ENCODE measurements at regions not wholly inside any gene's neighbourhood (a gene's known extent, or its start where the extent isn't known, plus 50 kb on each side); places are given as distances from the start of the nearest gene placed in this dataset.

- H3K9me3 Mint-ChIP-seq, result peaks cover 9% of the 10 kb centered on the region
- H3K27ac Mint-ChIP-seq, result no peak overlapping the region
- H3K36me3 Mint-ChIP-seq (ENCODE audit: low read depth), result no peaks in the 10 kb centered on the region
- POLR2A ChIA-PET, result no interaction called here
- intact Hi-C loops (cut with micrococcal nuclease), result no loop called here
- ATAC-seq, result no peak
- TF ChIP-seq CTCF (IDR thresholded peaks at IDR 0.05), result no peak
- CTCF ChIA-PET, result interaction anchor here (1.2 kb wide), 1 partner anchor 12 kb away, joined by 3 read pairs; no protein-coding TSS in a partner anchor
- no peak for DNase-seq
- H3K4me3 Mint-ChIP-seq, result no peak overlapping the region
- H3K4me1 Mint-ChIP-seq (ENCODE audit: low read depth), result no peaks in the 10 kb centered on the region
- H3K27me3 Mint-ChIP-seq, result peaks cover 14% of the 10 kb centered on the region
These were observed 234.8 kb upstream of the RPL38 start for GRCh38 chr17:73968680-73969079.

- POLR2A ChIA-PET, result no interaction called here
- H3K27ac Mint-ChIP-seq, result no peak overlapping the region
- no peaks in the 10 kb centered on the region for H3K36me3 Mint-ChIP-seq (ENCODE audit: low read depth)
- H3K4me3 Mint-ChIP-seq, result no peak overlapping the region
- no peak for TF ChIP-seq CTCF (IDR thresholded peaks at IDR 0.05)
- DNase-seq (no peak), ATAC-seq (no peak)
- no peaks in the 10 kb centered on the region for H3K4me1 Mint-ChIP-seq (ENCODE audit: low read depth)
- CTCF ChIA-PET, result no interaction called here
- intact Hi-C loops (cut with micrococcal nuclease), result no loop called here
- H3K27me3 Mint-ChIP-seq, result peaks cover 14% of the 10 kb centered on the region
- peaks cover 8% of the 10 kb centered on the region for H3K9me3 Mint-ChIP-seq
These were observed 233.5 kb upstream of the RPL38 start for GRCh38 chr17:73969956-73970355.

GRCh38 chr17:73971127-73971526, 232.4 kb upstream of the RPL38 start:
- intact Hi-C loops (cut with micrococcal nuclease), result no loop called here

GRCh38 chr17:73972056-73972455, 231.4 kb upstream of the RPL38 start:
- Mint-ChIP-seq H3K27me3 (peaks cover 12% of the 10 kb centered on the region), H3K27ac (no peak overlapping the region), H3K9me3 (no peaks in the 10 kb centered on the region), H3K4me1 (ENCODE audit: low read depth) (no peaks in the 10 kb centered on the region), H3K4me3 (no peak overlapping the region), H3K36me3 (ENCODE audit: low read depth) (no peaks in the 10 kb centered on the region)
- ChIA-PET CTCF (interaction anchor here (0.7 kb wide), 1 partner anchor 118 kb away, joined by 3 read pairs; no protein-coding TSS in a partner anchor), POLR2A (no interaction called here)
- intact Hi-C loops (cut with micrococcal nuclease), result no loop called here
- TF ChIP-seq CTCF (IDR thresholded peaks at IDR 0.05), result no peak
- DNase-seq, result no peak
- ATAC-seq, result no peak

More at GRCh38 chr17:73971127-73971526, 232.4 kb upstream of the RPL38 start:
- no peak overlapping the region for H3K4me3 Mint-ChIP-seq
- ChIA-PET POLR2A (no interaction called here), CTCF (interaction anchor here (0.7 kb wide), 1 partner anchor 119 kb away, joined by 3 read pairs; no protein-coding TSS in a partner anchor)
- DNase-seq (no peak), ATAC-seq (no peak)
- TF ChIP-seq CTCF (IDR thresholded peaks at IDR 0.05), result no peak
- no peaks in the 10 kb centered on the region for H3K36me3 Mint-ChIP-seq (ENCODE audit: low read depth)
- no peaks in the 10 kb centered on the region for H3K4me1 Mint-ChIP-seq (ENCODE audit: low read depth)
- H3K9me3 Mint-ChIP-seq, result peaks cover 1% of the 10 kb centered on the region
- H3K27me3 Mint-ChIP-seq, result peaks cover 12% of the 10 kb centered on the region
- H3K27ac Mint-ChIP-seq, result no peak overlapping the region

GRCh38 chr17:73972901-73973300, 230.6 kb upstream of the RPL38 start:
- ATAC-seq, result no peak

More at GRCh38 chr17:73972901-73973300, 230.6 kb upstream of the RPL38 start:
- no peak overlapping the region for H3K4me3 Mint-ChIP-seq
- CTCF ChIA-PET, result no interaction called here
- no peak overlapping the region for H3K27ac Mint-ChIP-seq
- no peaks in the 10 kb centered on the region for H3K4me1 Mint-ChIP-seq (ENCODE audit: low read depth)
- POLR2A ChIA-PET, result no interaction called here
- no peak for DNase-seq
- H3K36me3 Mint-ChIP-seq (ENCODE audit: low read depth), result no peaks in the 10 kb centered on the region
- no peak for TF ChIP-seq CTCF (IDR thresholded peaks at IDR 0.05)
- H3K27me3 Mint-ChIP-seq, result peaks cover 12% of the 10 kb centered on the region
- no peaks in the 10 kb centered on the region for H3K9me3 Mint-ChIP-seq
- intact Hi-C loops (cut with micrococcal nuclease), result no loop called here

All from activated CD8-positive, alpha-beta T cell treated with anti-CD3 and anti-CD28 coated beads for 36 hours (primary cell).